ENCODE measurements at regions not wholly inside any gene's neighbourhood (a gene's known extent, or its start where the extent isn't known, plus 50 kb on each side); places are given as distances from the start of the nearest gene placed in this dataset.
A peak's percentile ranks its signal among the peaks of the same experiment; 100 is the strongest.

DNA sequence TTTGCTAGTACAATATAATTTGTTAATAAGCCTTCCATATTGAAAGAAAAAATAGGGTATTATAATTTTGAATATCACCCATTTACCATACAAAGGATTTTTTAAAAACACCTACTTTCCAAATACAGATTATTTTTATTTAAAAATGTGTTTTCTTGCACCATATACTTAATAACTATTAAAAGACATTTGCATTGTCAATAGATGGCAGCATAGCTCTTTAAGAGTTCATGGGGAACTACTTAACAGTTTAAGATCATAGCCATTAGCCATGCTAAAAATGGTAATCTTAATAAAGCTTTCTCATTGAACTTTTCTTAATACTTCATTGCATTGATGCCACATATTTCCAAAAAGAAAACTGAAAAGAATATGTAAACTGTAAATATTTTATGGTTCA is 1995.9 kb downstream of the C4orf33 start:
- TF ChIP-seq, protein P1, sequence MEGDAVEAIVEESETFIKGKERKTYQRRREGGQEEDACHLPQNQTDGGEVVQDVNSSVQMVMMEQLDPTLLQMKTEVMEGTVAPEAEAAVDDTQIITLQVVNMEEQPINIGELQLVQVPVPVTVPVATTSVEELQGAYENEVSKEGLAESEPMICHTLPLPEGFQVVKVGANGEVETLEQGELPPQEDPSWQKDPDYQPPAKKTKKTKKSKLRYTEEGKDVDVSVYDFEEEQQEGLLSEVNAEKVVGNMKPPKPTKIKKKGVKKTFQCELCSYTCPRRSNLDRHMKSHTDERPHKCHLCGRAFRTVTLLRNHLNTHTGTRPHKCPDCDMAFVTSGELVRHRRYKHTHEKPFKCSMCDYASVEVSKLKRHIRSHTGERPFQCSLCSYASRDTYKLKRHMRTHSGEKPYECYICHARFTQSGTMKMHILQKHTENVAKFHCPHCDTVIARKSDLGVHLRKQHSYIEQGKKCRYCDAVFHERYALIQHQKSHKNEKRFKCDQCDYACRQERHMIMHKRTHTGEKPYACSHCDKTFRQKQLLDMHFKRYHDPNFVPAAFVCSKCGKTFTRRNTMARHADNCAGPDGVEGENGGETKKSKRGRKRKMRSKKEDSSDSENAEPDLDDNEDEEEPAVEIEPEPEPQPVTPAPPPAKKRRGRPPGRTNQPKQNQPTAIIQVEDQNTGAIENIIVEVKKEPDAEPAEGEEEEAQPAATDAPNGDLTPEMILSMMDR (IDR thresholded peaks at IDR 0.05) = peak in 2 of 6 experiments; percentile 17 to 19
- no peak for TF ChIP-seq POLR2A (IDR thresholded peaks at IDR 0.05)
